ENCODE measurements at regions not wholly inside any gene's neighbourhood (a gene's known extent, or its start where the extent isn't known, plus 50 kb on each side); places are given as distances from the start of the nearest gene placed in this dataset.
"Not testable (repeated sequence)": the region's sequence is repeated elsewhere in the genome, so short reads cannot be mapped to it uniquely, and the experiment has no call there.

GRCh38 chr1:149175812-149176211, 72.5 kb upstream of the NBPF9 start:
- not testable (repeated sequence) for TF ChIP-seq CTCF (conservative IDR thresholded peaks at IDR 0.05 in 1 of 2, IDR thresholded peaks at IDR 0.05 in 1 of 2; ENCODE audit: low read depth in 1 of 2, low read length in 2 of 2); EZH2 (IDR thresholded peaks at IDR 0.05; ENCODE audit: low read length, missing control alignments)

Data from fibroblast of lung (primary cell).